GM18867 (cell line): ENCODE measurements at regions not wholly inside any gene's neighbourhood (a gene's known extent, or its start where the extent isn't known, plus 50 kb on each side); places are given as distances from the start of the nearest gene placed in this dataset.
"Not testable (repeated sequence)": the region's sequence is repeated elsewhere in the genome, so short reads cannot be mapped to it uniquely, and the experiment has no call there.

Source experiments
- ATAC-seq: cut with Tn5 transposase; IDR thresholded peaks from one replicate; pipeline ENCODE4 v1.9.1; 2021; ENCODE audit warnings: mild to moderate bottlenecking, moderate library complexity; ENCODE audit not compliant: unreplicated experiment

GRCh38 chr10:52368725-52369124 is 54.6 kb downstream of the DKK1 start:
- ATAC-seq = peak; percentile 51

- not testable (repeated sequence) for ATAC-seq
Observed at GRCh38 chr10:52374207-52374606, 60.1 kb downstream of the DKK1 start.

- no peak for ATAC-seq
Observed at GRCh38 chr10:52376694-52377354, 62.7 kb downstream of the DKK1 start.

DNA sequence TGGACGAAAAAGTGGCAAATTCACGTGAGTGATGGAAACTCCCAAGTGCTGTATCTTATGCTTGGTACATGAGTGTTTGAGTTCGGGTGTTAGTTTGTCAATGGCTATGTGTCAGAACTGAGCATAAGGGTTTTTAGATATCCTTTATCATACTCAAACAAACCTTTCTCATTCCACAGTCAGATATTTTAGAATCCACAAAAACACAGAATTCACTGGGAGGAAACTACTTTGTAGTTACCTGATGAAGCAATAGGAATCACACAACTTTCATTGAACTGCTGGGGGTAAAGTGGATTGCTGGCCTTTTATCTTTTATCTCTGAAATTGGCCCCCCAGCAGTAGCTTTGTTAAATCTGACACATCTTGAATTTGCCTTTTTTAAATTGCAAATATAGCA is 64.0 kb downstream of the DKK1 start:
- ATAC-seq = no peak

GRCh38 chr10:52379287-52379686 is 65.2 kb downstream of the DKK1 start:
- ATAC-seq = no peak

DNA sequence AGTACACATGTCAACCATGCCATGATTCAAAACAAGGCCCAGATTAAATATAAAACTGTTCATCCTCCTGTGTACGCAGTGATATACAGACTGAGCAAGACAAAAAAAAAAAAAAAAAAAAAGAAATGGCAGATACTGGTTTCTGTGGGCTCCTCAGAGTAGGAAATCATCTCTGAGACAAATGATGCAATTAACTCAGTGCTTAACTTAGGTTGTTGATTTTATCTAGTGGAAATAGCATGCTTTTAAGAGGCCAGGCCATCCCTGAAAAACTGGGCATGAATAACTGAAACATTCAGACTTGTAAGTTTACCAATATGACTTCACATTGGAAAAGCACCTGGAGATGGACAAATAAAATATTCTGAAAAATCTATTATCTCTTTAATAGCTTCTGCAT is 69.0 kb downstream of the DKK1 start:
- no peak for ATAC-seq

DNA sequence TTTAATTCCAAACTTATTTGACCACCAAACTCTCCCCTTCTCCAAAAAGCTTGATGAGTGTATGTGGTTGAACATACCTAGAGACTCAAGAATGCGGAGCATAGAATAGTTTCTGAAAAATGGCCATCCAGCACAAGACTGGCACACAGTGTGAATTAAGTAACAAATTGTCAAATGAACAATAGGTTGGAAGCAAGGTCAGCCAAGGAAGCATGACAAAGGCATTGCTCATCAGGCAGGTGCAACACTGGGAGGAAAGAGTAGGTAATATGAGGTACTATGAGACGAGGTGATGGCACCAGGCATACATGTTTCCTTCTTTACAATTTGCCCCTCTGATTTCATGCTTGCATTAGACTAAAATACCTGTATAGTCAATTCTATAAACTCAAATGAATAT is 73.7 kb downstream of the DKK1 start:
- no peak for ATAC-seq

DNA sequence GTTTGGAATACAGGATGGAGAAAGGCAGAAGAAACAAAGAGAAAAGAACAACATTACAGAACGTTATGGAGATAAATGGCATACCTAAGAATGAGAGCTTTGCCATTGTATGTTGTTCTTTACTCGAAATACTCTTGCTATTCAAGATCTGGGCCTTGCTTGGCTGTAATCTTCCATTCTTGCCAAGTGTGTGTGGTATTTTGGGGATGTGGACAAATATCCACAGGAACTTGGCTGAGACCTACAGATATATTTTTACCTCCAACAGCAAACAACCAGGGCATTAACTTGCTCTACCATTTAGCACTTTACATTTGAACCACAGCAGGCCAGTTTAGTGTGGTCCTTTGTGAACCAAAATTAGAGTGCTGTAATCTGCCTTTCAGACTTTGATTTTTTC is 76.3 kb downstream of the DKK1 start:
- ATAC-seq = no peak

- no peak for ATAC-seq
Observed at GRCh38 chr10:52391927-52392602, 78.0 kb downstream of the DKK1 start.

- no peak for ATAC-seq
Observed at GRCh38 chr10:52394246-52394645, 80.2 kb downstream of the DKK1 start.

DNA sequence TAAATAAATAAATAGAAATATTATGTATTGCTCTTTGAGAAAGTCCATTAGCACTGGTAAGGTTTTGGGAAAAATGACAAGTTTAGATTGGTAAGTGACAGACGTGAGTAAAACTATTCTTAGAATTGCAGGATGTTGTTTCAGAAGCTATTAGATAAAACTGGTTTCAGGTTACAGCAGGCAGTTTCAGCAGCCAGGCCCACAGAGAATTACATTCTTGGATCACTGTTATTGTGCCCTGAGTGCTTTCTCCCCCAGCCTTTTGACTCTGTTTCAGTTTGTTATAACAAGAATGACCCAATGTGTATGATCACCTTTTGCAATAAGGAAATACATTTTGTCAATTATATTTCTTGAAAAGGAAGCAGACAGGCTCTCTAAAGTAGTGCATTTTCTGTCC is 86.5 kb downstream of the DKK1 start:
- no peak for ATAC-seq

DNA sequence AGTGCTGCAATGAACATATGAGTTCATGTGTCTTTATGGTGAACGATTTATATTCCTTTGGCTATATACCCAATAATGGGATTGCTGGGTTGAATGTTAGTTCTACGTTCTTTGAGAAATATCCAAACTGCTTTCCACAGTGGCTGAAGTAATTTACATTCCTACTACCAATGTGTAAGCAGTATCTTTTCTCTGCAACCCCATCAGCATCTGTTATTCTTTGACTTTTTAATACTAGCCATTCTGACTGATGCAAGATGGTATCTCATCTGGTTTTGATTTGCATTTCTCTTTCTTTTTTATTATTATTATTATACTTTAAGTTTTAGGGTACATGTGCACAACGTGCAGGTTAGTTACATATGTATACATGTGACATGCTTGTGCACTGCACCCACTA is 89.7 kb downstream of the DKK1 start:
- ATAC-seq = not testable (repeated sequence)

GRCh38 chr10:52409195-52409594 is 95.1 kb downstream of the DKK1 start:
- ATAC-seq = no peak

- no peak for ATAC-seq
Observed at GRCh38 chr10:52409928-52410327, 95.8 kb downstream of the DKK1 start.

- no peak for ATAC-seq
Observed at GRCh38 chr10:52410916-52411315, 96.8 kb downstream of the DKK1 start.

DNA sequence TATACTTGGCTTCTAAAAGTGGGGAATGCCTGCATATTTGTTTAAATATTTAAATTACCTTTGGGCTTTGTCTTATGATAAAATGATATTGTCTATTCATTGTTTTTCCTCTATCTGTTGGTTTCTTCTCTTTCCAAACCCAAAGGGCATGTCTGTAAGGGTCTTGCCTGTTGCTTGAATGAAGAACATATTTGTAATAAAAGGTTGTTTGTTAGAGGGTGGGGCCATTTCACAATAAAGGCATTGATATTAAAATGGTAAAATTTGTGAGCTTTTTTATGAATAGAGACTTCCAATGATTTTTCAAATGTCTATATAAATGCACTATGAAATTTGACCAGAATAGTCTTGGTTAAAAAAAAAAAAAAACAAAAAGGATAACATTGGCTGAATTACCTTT is 105.2 kb downstream of the DKK1 start:
- no peak for ATAC-seq

GRCh38 chr10:52420656-52421055 is 106.6 kb downstream of the DKK1 start:
- ATAC-seq = peak; percentile 59

DNA sequence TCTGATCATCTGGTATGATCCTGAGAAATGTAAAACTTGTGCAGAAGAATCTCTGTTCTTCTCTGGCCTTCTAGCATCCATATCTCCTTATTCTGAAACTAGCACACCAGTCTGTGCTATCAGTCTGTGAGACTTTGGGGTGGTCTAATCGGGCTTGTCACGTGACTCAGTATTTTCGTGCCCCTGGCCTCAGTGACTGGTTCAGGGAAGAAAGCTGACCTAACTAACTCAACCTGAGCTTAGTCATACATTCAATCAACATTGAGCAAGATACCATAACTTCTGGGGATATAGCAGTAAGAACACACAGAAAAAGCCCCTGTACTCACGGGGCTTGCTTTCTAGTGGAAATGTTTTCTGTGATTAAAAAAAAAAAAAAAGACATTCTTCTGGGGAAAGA is 109.3 kb downstream of the DKK1 start:
- no peak for ATAC-seq

DNA sequence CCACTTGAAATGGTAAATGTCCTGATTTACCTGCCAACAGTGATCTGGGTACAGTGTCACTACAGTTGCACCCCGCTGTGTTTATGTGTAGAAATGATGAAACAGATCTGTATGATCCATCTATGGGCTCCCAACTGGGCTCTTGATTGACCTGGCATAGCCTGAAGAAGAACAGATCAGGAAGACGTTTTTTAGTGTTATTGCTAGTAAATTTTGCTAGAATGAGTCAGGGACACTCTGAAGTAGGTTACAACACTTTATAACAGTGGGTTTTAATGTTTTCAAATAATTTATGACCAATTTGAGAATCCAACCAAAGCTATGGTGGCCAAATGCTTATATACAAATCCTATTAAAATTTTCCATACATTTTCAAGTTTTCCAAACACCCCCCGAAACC is 110.3 kb downstream of the DKK1 start:
- ATAC-seq = no peak

DNA sequence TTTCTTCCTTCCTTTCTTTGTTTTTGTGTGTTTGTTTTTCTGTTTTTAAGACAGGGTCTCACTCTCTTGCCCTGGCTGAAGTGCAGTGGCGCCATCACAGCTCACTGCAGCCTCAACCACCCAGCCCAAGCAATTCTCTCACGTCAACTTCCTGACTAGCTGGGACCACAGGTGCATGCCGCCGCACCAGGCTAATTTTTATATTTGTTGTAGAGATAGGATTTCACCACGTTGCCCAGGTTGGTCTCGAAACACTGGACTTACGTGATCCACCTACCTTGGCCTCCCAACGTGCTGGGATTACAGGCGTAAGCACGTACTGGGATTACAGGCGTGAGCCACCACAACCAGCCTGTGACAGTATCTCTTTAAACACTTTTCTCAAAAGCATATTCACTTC is 120.7 kb downstream of the DKK1 start:
- ATAC-seq = no peak

- no peak for ATAC-seq
Observed at GRCh38 chr10:52436664-52437063, 122.6 kb downstream of the DKK1 start.

GRCh38 chr10:52437205-52437646 is 123.1 kb downstream of the DKK1 start:
- ATAC-seq = peak; percentile 98

- ATAC-seq = no peak
Observed at GRCh38 chr10:52438119-52438518, 124.0 kb downstream of the DKK1 start.
